Liver (tissue), 3 donors: ENCODE measurements at regions not wholly inside any gene's neighbourhood (a gene's known extent, or its start where the extent isn't known, plus 50 kb on each side); places are given as distances from the start of the nearest gene placed in this dataset.

Experiments used
- FOXA2 ChIP-seq: IDR thresholded peaks from 2 replicates; pipeline ENCODE4 v1.6.1; 2016; ENCODE audit warnings: antibody characterized with exemption
- MAX ChIP-seq: IDR thresholded peaks from 2 replicates; pipeline ENCODE4 v1.6.1; 2016; ENCODE audit warnings: antibody characterized with exemption
- RAD21 ChIP-seq, 2 donors: IDR thresholded peaks; 2 replicates each; pipeline ENCODE4 v1.6.1; 2016; ENCODE audit warnings: antibody characterized with exemption in 2 of 2, mild to moderate bottlenecking in 2 of 2
- SP1 ChIP-seq: IDR thresholded peaks from 2 replicates; pipeline ENCODE4 v1.6.1; 2018; ENCODE audit warnings: antibody characterized with exemption, mild to moderate bottlenecking
- TAF1 ChIP-seq: conservative IDR thresholded peaks from 2 replicates; pipeline ENCODE4 v1.6.1; 2016; ENCODE audit warnings: antibody characterized with exemption, mild to moderate bottlenecking
- ZBTB33 ChIP-seq: IDR thresholded peaks from 2 replicates; pipeline ENCODE4 v1.6.1; 2016; ENCODE audit warnings: antibody characterized with exemption
- TF ChIP-seq, protein P1 (sequence below): fragments of 150-350 bp; IDR thresholded peaks from 2 replicates; pipeline ENCODE4 v1.5.1; 2017; ENCODE audit warnings: improper control_type of control experiment, low read depth, low read length; ENCODE audit not compliant: missing input control
- donor health status: healthy.
- donor health status: healthy.

- TF ChIP-seq, protein P1, sequence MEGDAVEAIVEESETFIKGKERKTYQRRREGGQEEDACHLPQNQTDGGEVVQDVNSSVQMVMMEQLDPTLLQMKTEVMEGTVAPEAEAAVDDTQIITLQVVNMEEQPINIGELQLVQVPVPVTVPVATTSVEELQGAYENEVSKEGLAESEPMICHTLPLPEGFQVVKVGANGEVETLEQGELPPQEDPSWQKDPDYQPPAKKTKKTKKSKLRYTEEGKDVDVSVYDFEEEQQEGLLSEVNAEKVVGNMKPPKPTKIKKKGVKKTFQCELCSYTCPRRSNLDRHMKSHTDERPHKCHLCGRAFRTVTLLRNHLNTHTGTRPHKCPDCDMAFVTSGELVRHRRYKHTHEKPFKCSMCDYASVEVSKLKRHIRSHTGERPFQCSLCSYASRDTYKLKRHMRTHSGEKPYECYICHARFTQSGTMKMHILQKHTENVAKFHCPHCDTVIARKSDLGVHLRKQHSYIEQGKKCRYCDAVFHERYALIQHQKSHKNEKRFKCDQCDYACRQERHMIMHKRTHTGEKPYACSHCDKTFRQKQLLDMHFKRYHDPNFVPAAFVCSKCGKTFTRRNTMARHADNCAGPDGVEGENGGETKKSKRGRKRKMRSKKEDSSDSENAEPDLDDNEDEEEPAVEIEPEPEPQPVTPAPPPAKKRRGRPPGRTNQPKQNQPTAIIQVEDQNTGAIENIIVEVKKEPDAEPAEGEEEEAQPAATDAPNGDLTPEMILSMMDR = no peak
- no peak for TF ChIP-seq ZBTB33
- no peak for TF ChIP-seq SP1
- no peak for TF ChIP-seq TAF1
- no peak for TF ChIP-seq FOXA2
- TF ChIP-seq RAD21 (IDR thresholded peaks at IDR 0.05) = no peak
- no peak for TF ChIP-seq MAX
These were observed 134.6 kb upstream of the ECI2 start for GRCh38 chr6:4270001-4270400.
